Hematopoietic multipotent progenitor cell treated with erythropoietin and hydrocortisone succinate and interleukin-3 and kit ligand, for 8 days (in vitro differentiated cells): ENCODE measurements at regions not wholly inside any gene's neighbourhood (a gene's known extent, or its start where the extent isn't known, plus 50 kb on each side); places are given as distances from the start of the nearest gene placed in this dataset.

Source experiments
- DNase-seq: peaks from one replicate; pipeline ENCODE4 v3.0.0-alpha.2; 2015

DNA sequence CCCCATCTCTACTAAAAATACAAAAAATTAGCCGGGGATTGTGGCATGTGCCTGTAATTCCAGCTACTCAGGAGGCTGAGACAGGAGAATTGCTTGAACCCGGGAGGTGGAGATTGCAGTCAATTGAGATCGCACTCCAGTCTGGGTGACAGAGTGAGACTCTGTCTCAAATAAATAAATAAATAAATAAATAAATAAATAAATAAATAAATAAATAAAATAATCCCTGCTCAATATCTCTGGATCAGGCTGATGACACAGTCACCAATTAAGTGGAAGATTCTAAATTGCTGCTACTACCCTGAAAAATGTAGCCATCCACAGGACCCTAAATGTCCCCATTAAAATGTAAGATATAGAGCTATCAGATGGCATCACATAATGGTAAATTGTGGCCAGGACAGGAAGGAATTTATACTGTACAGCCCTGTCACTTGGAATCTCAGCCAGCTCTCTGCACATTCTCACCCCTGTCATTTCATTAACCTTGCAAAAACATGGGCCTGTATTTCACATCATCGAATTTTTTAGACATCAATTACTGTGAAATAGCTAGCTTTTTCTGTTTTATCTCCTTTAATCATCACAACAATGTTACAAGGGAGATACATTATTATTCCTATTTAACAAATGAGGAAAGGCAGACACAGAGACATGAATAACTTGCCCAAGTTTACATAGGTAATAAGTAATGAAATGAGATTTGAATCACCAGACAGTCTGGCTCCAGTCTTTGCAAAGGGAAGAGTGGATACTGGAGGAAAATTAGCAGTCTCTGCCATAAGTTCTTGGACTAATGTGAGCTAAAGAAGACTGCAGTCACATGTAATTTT is 56.7 kb upstream of the NTPCR start:
- no peak for DNase-seq

DNA sequence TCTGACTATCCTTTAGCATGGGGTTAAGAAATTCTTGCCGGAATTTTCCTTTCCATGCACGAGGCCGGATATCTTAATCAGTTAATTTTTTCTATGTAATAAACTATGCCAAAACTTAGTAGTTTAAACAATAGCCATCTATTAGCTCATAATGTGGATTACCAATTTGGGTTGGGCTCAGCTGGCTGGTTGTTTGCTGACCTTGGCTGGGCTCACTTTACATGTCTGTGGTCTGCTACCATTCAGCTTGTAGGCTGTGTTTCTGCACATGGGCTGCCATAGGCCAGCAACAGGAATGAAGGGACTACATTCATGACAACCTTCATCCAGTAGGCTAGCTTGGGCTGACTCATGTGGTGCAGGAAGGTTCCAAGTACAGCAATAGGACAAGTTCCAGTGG is 56.0 kb upstream of the NTPCR start:
- DNase-seq, result no peak

DNA sequence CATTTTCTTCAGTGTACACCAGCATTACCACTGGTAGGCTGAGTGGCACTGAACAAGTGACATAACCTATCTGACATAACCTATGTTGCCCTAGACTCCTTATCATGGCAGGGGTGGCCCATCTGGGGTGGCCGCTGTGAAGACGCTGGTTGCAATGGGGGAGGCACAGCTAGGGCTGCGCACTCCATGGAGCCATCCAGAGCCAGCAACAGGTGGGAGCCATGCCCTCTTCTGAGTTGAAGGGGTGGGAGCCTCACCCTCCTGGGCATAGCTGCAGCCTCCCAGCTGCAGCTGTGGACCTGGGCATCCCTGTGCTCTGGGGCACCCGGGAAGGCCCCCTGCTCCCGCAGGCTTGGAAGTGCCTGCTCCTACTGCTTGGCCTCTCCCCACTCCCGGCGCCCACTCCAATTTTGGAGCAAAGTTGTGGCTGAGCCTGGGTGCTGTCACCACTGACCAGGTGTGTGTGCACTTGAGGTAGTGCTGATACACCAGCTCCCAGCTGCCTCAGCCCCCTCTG is 52.4 kb upstream of the NTPCR start:
- DNase-seq, result no peak

DNA sequence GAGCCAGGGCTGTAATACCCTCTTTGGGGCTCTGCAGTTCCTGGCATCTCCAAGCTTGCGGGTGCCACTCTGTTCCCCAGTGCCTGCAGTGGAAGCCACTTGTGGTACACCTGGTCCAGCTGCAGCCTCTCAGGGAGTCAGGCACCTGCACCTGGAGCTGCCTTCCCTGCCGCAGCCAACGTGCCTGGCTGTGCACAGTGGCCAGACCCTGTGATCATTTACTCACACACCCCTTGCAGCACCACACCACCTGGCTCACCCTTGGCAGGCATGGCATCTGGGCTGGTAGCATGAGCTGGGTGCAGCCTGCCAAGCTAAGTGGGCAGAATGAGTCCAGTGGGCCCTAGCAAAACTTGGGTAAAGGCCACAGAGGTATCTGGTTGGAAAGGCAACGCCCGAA is 51.1 kb upstream of the NTPCR start:
- no peak for DNase-seq

DNA sequence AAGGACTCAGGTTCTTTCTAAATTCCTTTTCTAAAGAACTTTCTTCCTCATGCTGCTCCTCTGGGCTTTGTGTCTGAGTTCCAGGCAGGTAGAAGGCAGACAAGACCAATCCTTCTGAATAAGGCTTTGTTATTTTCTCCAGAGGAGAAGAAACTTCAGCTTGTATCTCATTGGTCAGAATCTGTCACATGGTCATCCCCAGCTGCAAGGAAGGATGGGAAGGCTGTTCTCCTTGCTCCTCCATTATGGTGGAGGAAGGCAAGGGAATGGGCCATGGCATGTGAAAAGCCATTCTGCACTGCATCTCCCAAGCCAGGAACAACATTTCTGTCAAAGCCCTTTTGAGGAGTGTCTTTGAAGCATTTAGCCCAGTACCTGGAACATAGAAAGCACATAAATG is 50.6 kb upstream of the NTPCR start:
- DNase-seq, result no peak
